Globus pallidus (tissue), 1 donor: ENCODE measurements at regions not wholly inside any gene's neighbourhood (a gene's known extent, or its start where the extent isn't known, plus 50 kb on each side); places are given as distances from the start of the nearest gene placed in this dataset.
"Not testable (repeated sequence)": the region's sequence is repeated elsewhere in the genome, so short reads cannot be mapped to it uniquely, and the experiment has no call there.

ENCODE experiments used
- DNase-seq: peaks from one replicate; pipeline ENCODE4 v3.0.0-alpha.2; 2015; ENCODE audit warnings: low spot score

DNA sequence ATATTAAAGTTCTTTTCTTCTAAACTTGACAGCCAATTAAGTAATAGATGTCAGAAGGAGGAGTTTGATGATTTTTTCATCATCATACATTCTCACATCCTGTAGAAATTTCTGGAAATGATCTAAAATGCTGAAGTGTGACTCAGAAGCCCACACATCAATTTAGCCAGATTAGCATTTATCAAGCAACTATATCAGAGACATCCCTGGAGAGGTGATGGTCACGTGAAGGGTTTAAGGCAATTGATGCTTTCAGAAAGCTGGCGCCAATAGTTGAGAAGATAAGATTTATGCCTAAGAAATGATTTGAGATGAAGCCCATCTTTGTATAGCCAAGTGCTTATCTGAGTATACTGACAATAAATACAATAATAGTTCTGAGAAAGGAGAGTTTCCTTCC, 162.9 kb upstream of the RORB start:
- DNase-seq = no peak

DNA sequence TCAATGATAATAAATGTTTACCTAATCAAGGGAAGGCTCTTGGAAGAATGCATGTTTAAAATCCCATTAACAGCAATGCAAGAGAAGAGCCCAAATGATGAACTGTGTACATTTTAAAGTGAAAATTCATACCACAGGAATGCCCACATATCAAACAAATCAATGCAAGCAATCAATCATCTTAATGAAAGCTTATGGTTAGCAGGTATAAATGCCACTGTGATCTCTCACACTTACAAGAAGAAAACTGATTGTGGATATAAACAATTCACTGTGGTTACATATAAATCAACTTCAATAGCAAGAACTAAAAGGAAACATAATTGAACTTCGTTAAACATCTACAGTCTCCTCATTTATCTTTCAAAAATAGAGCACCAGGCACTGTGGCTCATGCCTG, 161.0 kb upstream of the RORB start:
- DNase-seq = no peak

DNA sequence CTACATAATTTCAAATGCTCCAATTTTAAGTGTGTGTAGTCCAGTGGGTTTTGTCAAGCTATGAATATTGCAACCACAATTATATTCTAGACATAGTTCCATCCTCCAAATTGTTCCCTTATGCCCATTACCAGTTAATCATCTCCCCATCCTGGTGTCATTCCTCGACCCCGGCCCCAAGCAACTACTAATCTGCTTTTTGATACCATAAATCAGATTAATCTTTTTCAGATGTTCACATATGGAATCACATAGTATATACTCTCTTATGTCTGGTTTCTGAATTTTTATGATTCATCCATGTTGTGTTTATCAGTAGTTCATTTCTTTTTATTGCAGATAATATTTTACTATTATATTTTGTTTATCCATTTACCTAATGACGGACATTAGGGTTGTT, 148.4 kb upstream of the RORB start:
- no peak for DNase-seq

DNA sequence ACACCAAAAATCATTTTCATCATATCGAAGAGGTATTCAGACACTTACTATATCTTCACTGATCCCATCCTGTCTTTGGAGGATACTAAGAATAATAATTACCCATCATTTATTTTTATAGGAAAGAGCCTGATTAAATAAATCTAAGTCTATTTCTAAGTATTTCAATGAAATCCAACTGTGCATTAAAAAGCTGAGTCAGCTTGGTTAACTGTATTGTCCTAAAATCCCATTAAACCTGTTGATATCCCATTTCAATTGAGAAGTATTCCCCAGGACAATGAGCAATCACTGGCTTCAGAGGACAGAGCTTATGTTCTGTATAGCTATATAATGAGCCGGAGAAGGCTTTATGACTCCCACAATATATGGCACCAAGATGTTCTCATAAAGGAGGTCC, 142.0 kb upstream of the RORB start:
- no peak for DNase-seq

DNA sequence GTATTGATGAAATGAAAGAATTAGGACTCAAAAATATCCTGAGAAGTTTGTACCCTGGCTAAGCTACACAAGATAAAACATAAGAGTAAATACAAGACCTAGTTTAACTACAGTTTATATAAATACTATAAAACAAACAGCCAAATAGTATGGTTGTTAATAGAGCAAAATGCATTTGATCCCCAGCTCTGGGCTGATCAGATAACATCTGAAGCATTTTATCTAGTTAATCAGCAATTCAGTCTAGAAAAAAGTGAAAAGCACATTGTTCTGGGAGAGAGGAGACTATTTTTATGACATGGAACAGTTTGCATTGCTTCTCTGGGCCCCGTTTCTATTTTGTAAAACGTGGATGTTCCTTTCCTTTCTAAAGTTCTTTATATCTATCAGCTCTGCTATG, 139.6 kb upstream of the RORB start:
- no peak for DNase-seq

- peak; percentile 0 for DNase-seq
Observed at GRCh38 chr9:74358959-74359358, 138.2 kb upstream of the RORB start.

GRCh38 chr9:74361508-74361907, 135.6 kb upstream of the RORB start:
- no peak for DNase-seq

DNA sequence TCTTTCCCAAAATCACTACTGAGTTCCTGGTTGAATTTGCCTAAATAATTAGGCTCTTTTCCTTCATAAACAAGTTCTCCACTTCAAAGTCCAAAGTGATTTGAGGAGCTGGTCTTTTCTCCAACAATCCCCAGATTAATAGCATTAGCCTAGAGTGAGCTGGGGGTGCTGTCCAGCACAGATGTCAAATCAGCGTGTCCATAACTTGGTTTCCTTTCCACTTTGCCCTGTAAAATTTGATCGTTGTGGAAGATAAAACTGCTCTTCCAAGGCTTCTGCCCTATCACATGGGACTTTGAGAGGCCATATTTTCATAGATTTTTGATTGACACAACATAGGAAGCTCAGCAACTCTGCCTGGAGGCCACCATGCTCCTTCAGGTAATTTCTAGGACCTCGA, 134.7 kb upstream of the RORB start:
- DNase-seq = no peak

DNA sequence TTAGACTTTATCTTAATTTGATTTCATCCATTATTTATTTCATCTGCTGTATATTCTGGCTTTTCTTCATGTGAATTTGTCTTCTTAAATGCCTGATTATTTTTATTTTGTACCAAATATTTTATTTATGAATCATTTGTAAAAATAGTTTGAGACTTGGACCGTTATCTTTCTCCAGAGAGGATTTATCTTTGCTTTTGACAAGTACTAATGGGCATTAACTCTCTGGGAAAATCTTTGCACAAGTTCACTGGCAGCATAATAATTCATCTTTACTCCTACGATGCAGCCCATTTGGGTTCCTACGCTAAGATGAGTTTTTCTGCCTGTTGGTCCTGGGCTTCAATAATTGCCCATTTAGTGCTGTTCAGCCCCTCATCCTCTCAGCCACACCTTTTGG, 131.0 kb upstream of the RORB start:
- no peak for DNase-seq

- no peak for DNase-seq
Observed at GRCh38 chr9:74369844-74370243, 127.3 kb upstream of the RORB start.

DNA sequence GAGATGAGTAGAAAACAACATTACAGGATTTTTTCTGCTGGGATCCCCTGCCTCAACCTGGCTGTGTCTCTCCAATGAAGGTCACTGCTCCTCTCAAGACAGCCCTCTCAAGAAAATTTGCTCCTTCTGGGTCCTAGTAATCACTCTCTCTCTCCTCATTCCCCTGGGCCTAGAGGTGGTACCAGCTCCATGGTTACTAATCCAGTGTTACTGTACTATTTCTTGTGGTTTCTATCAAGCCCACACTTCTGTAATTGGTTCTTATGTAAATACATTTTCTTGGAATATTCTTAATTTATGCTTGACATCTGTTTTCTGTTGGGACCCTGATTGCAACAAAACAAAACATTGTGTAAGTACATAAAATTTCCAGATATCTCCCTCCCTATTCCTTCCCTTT, 123.8 kb upstream of the RORB start:
- DNase-seq = no peak

- peak; percentile 1 for DNase-seq
Observed at GRCh38 chr9:74379718-74380117, 117.4 kb upstream of the RORB start.

DNA sequence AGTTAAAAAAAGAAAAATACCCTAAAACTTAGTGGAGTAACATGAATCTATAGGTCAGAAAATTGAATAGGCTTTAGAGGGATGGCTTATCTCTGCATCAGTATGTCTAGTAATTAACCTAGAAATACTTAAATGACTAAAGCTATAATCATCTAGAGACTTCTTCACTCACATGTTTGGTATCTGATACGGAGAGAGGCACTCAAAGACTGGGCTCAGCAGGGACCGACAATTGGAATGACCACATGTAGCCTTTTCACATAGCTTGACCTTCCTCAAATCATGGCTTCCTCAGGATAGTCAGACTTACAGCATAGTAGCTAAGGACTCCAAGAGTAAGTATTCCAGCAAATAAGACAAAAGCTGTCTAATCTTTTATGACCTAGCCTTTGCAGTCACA, 105.3 kb upstream of the RORB start:
- no peak for DNase-seq

GRCh38 chr9:74403581-74403980, 93.6 kb upstream of the RORB start:
- DNase-seq = no peak

GRCh38 chr9:74404620-74405019, 92.5 kb upstream of the RORB start:
- DNase-seq = no peak

DNA sequence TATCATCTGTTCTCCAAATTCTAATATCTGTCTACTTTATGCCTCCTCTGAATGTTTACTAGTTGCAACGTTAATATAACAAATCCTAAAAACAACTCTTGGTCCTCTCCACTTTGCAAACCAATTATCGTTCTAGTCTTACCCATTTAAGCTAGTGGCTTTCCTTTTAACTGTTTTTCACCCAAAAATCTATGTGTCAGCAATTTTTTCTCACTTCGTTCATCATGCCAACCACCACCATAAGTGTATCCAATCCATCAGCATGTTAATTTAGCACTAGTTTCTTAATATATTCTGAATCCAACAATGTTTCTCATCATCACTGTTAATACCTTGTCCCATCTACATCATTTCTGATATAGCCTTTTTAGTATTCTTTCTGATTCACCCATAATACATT, 90.0 kb upstream of the RORB start:
- DNase-seq = no peak

DNA sequence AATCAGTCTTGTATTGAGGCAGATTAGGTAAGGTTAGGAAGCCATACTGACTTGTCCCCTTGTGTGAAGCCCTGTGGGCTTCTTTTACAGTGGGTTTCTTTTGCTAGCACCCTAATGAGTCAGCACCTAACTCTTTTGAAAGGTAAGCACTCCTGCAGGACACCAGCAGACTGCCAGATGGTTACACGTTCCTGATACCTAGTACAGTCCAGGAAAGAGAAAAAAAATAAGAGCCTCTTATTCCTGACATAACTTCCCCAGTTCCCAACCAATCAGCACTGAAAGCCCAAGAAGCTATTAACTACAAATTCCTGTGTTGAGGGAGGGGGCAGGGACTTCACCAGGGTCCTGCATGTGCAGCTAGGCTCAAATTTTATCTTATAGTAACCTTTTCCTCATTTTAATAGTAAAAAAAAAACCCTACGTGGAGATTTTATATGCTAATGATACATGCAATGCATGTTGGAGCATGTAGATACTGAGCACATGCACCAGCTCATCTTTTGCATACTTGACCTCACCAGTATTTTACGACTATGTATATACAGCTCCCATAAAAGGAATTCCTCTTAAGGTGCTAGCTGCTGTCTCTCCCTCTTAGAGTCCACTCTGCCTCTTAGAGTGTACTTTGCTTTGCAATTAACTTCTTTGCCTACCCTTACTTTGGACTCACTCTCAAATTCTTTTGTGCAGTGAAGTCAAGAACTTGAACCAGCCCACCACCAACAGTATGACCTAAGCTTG, 84.7 kb upstream of the RORB start:
- no peak for DNase-seq

DNA sequence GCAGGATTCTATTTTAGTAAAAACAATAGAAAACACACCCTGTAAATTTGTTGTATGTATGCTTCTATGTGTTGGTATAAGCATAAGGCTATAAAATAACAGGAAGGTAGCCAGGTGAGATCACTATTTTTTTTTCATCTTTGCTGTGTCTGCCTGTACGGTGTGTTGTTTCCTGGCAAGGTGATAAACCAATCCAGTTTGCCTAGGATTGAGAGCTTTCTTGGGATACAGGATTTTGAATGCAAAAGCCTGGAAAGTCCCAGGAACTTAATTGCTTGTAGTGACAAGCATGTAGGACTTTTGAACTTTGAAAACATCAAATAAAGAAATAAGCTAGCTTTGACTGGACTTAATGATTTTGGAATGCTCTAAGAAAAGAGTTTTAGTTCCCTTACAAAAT, 83.3 kb upstream of the RORB start:
- DNase-seq = no peak

GRCh38 chr9:74414325-74414724, 82.8 kb upstream of the RORB start:
- no peak for DNase-seq

DNA sequence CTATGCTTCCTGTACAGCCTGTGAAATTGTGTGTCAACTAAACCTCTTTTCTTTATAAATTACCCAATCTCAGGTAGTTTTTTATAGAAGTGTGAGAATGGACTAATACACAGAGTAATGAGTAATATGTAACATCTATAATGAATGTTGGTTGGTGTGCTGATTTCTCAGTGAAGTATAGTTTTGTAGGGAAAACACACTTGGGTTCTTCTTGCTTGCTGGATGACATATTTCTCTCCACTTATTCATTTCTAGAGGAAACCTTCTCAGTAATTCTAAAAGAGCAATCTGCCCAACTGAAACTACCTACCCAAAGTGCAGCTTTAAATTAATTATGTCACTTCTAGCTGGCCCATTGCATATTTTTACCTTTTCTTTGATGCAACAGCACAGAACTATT, 81.1 kb upstream of the RORB start:
- DNase-seq = no peak

- DNase-seq = not testable (repeated sequence)
Observed at GRCh38 chr9:74424488-74424887, 72.6 kb upstream of the RORB start.

- DNase-seq = no peak
Observed at GRCh38 chr9:74431467-74431866, 65.7 kb upstream of the RORB start.

DNA sequence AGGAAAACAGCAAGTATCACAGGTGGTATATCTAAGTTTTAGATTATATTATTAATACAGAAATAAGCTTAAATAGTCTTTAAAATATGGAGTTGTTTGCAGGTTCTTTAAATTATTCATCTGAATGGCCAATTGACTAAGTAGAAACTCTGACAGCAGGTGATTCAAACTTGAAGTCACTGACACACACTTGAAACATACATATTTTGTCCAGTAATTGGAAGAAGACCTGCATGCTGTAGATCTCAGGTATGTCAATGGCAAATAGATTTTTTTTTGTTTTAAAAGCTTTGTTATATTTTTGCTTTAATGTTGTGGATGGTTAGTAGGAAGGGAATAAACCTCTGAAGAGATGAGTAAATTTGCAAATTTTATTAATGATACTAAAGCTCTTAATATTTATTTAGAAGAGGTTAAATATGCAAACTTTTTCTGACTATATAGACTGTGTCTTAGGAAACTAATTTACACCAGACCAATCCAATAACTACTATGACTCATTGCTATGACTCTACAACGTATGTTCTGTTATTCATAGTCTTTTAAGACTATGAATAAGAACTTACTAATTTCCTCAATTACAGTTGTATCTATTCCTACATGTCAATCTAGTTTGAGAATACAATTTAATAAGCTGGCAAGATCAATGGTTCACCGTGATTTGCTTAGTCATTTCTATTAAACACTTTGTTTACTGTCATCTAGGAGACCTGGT, 53.9 kb upstream of the RORB start:
- no peak for DNase-seq

DNA sequence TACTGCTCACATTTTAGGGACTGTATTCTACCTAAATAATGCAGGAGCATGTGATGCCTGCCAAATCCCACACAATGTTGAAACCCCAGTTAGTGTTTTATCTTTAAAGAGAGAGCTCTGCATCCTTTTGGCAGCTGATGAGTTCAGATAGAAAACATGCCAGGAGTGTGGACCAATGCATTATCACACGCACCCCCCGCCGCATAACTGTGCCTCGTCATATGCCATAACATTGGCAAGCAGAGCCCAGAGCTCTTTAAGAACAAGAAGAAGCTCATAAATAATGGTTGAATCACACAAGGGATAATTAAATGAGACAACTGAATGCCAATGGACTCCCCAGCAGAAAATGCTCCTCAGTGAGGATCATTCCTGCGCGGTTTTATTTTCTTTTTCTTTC, 52.8 kb upstream of the RORB start:
- DNase-seq = no peak
